CD4-positive, alpha-beta T cell treated with Interleukin-10 for 1 hour (primary cell): ENCODE measurements at regions not wholly inside any gene's neighbourhood (a gene's known extent, or its start where the extent isn't known, plus 50 kb on each side); places are given as distances from the start of the nearest gene placed in this dataset.
"Not testable (repeated sequence)": the region's sequence is repeated elsewhere in the genome, so short reads cannot be mapped to it uniquely, and the experiment has no call there.

Experiments
- DNase-seq: peaks from one replicate; pipeline ENCODE4 v3.0.0-alpha.2; 2020

DNA sequence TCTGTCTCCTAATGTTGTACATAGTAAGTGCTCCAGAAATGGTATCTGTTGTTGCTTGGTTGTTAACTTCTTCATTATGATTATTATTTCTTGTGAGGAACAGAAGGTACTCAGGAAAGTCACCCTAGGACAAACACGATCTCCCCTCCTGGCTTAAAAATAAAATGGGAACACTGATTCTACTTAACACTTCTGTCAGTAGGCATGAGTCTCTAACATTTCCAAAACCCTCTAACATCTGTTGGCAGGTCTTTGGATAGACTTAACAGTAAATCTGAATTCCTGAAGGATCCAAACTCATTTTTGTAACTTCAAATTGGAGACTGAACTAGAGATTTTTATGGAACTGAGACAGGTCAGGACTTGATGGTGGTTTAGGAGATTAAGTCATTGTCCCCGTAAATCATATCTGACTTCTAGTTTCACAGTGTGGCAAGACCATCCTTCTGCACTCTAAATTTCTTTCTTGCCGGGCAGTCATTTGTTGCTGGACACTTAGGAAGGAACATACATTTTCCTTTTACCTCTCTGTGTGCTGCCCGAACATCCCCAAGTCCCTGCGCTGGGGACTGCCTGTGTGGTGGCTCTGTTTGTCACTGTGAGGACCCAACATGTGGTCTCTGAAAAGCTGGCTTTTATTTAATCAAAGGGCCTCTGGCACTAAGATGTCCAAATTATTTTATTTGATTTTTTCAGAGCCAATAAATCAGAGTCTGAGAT is 149.9 kb downstream of the NPIPB5 start:
- no peak for DNase-seq

DNA sequence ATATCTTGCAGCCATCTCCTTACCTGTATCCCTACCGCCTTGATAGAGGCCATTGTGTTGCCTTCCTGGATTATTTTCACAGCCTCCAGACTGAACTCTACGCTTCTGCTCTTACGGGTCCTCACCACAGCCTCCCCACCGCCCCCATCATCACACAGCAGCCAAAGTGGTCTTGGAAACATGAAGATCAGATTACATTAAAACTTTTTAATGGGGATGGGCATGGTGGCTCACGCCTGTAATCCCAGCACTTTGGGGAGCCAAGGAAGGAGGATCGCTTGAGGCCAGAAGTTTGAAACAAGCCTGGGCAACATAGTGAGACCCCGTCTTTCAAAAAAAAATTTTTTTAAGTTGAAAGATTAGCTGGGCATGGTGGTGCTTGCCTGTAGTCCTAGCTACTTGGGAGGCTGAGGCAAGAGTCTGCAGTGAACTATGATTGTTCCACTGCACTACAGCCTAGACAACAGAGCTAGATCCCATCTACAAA is 150.5 kb downstream of the NPIPB5 start:
- DNase-seq: no peak

DNA sequence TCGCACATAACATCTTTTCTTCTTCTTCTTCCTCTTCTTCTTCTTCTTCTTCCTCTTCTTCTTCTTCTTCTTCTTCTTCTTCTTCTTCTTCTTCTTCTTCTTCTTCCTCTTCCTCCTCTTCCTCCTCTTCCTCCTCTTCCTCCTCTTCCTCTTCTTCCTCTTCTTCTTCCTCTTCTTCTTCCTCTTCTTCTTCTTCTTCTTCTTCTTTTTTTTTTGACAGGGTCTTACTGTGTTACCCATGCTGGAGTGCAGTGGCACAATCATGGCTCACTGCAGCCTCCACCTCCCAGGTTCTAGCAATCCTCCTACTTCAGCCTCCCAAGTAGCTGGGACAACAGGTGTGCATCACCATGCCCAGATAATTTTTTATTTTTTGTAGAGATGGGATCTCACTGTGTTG is 151.0 kb upstream of the HS3ST2 start:
- not testable (repeated sequence) for DNase-seq

DNA sequence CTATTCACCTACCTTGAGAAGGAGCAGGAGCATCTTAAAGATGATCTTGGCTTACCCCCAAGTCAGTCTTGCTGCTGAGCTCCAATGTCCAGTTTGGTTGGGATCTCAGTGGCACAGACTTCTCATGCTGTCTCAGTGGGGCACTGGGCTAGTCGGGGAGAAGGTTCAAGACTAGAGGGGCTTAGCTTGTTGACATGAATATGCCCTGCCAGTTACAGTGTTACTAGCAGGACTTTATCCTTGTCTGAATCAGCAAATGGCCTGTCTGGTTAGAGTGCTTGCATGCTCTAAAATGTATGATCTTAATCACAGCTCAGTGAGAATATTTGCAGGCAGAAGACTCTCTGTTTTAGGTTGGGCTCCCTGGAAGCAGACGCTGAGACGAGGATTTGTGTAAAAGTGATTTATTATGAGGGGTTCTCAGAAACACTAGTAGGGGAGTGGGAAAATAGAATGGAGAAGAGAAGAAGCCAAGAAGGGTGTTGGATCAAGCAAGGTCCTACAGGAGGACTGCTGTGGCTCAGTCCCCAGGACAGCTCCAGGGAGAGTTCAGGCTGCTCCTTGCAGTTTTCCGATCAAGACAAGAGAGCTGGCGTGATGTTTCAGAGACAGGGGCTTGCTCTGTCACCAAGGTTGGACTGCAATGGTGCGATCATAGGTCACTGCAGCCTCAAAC is 150.4 kb upstream of the HS3ST2 start:
- no peak for DNase-seq

DNA sequence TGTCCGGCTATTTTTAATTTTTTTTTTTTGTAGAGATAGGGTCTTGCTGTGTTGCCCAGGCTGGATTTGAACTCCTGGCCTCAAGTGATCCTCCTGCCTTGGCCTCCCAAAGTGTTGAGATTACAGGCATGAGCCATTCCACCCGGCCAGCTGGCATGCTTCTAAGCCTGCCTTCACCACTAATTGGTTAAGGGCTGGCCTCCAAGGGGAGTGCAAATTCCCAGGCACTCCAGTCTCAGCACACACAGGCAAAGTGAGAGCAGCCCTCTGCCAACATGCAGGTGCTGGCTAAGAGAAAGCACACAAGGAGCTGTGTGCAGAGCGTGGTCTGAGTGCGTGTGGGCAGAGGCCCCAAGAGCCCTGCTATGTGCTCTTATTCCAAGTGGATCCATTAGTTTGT is 149.8 kb upstream of the HS3ST2 start:
- no peak for DNase-seq

DNA sequence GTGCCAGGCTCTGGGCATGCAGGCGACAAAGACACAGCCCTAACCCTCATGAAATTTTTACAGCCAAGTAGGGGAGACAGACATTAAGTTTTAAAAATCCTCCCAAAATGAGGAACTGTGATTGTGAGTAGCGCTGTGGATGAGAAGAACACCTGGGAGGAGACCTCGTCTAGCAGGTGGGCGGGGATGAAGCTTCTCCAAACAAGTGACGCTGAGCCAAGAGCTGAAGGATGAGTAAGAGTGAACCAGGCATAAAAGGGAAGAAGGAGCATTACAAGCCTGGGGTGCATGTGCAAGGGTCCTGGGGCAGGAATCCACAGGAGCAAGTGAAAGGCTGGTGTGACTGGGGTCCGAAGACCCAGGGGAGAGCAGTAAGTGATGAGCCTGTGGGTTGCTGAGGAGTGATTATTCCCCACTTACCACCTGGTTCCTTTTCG is 149.4 kb upstream of the HS3ST2 start:
- no peak for DNase-seq

DNA sequence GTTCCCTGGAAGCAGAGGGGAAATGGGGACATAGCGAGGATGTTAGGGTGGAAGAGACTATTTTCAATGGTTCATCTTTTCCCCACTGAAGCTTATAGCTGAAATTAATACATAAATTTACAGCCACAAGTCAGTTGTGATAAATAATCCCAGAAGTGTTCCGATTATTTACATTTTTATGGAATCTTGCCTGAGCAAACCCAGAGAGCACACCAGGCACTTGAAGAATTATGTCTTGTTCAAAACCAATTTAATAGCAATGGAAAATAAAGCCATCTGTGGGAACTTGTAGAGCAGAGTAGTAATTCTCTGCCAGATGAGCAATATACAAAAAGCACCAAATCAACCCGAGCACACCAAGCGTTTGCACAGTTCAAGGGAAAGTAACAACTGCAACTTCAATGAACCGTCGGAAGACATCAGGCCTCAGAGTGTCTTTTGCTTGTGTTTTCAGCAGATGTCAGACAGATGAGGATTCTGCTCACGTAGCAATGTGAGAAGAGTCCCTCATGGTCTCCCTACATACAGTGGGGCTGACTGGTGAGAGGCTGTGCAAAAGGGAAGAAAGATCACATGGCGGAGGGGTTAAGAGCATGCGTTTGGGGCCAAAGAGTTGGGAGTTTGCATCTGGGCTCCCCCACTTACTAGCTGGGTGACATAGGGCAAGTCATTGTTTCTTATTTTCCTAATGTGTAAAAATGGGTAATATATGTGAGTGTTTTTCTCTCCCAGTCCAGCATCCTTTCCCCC is 148.7 kb upstream of the HS3ST2 start:
- DNase-seq: no peak

DNA sequence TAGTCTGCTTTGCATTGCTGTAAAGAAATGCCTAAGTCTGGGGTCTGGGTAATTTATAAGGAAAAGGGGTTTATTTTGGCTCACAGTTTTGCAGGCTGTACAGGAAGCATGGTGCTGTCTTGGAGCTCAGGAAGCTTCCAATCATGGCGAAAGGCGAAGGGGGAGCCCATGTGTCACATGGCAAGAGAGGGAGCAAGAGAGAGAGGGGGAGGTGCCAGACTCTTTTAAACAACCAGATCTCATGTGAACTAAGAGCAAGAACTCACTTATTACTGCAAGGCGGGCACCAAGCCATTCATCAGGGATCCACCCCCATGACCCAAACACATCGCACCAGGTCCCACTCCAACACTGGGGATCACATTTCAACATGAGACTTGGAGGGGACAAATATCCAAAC is 148.2 kb upstream of the HS3ST2 start:
- DNase-seq: no peak

DNA sequence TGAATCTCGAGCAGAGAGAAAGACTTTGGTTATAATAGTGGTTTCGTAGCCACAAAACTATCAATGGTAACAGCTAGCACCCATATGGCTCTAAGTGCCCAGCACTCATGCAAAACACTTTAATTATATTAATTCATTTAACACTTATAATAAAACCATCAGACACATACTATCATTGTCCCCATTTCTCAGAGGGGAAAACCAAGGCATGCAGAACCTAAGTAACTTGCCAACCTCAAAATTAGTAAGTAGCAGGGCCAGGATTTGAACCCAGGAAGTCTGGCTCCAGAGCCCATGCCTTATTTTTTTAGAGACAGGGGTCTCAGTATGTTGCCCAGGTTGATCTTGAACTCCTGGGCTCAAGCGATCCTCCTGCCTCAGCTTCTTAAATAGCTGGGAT is 145.6 kb upstream of the HS3ST2 start:
- DNase-seq: no peak

DNA sequence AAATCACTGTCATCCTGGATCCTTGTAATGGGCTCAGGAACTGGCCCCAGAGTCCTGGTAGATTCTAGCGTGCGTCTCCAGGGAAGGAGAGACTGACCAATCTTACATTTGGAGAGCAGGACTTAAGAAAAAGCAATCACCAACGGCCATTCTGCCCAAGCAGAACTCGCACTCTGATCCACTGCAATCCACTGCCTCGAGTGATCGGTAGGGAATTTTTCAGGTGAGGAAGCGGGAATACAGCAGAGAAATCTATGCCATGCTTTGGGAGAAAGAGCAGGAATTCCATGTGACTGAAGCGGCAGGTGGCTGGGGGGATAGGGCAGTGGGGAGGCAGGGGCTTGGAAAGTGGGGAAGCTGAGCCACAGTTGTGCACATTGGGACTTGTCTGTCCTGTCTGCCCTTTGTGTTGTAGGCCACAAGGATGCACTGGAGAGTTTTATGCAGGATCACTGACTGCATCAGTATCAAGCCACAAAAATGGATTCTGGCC is 143.9 kb upstream of the HS3ST2 start:
- DNase-seq: no peak

DNA sequence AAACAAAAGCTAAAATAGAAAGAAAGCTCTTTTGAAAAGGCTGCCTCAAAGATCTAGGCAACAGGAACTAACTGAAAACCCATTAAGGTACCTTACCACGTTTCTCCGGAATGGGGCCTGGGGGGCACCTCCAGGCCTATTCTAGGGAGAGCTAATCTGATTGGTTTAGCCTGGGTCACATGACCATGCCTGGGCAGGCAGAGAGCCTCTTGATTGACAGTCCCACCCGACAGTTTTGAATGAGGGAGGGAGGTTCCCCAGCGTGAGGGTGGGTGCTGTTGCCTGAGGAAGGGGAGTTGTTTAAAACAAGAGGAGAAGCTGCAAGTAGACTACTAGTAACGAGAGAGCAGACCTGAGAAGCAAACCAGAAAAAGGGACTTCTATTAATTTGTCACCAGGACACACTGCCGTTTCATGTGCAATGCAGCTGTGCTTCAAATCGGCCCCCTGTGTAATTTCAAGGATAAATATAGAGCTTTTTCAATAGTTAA is 143.4 kb upstream of the HS3ST2 start:
- peak; percentile 19 for DNase-seq

DNA sequence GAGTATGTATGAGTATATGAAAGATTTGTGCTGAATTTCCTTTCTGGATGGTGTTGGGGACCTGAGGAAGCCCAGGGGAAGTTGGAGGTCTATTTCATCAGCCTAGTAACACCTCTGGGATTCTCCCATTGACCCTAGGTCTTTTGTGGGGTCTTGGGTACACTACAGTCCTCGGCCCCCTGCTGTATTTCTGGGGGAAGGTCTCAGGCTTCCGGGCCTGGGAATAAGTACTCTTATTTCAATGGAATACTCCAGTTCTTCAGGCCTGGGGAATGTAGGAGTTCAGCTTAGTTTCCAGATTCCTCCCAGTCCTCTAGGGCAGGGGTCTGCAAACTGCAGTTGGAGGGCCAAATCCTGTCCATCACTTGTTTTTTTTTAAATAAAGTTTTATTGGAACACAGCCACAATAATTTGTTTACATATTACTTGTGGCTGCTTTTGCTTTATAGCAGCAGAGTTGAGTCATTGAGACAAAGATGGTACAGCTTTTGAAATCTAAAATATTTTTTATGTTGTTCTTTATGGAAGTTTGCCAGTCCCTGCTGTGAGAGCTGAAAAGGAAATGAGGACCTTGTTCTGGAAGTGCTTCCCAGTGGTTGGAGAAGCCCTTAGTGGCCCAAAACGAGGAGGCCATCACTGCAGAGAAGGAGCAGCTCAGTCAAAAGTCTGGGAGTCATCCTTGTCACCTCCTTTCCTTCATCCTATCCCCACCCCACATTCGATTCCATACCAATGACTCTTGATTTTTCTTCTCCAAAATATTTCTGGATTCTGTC is 142.5 kb upstream of the HS3ST2 start:
- no peak for DNase-seq

DNA sequence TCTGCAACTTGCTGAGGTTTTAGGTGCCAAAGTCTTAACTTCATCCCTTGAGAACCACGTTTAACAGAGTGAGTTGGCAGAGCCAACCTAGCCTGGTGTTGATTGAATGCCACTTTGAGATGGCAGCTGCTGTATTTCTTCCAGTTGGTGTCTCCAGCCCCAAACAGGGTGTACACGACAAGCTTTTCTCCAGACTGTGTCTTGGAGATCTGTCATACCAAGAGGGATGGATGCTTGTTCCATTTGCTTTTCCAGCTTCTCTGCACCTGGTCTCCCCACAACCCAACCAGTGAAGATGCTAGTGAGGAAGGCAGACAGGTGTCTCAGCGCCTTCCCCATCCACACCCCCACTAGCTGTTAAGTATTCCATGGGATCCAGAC is 141.1 kb upstream of the HS3ST2 start:
- DNase-seq: no peak

DNA sequence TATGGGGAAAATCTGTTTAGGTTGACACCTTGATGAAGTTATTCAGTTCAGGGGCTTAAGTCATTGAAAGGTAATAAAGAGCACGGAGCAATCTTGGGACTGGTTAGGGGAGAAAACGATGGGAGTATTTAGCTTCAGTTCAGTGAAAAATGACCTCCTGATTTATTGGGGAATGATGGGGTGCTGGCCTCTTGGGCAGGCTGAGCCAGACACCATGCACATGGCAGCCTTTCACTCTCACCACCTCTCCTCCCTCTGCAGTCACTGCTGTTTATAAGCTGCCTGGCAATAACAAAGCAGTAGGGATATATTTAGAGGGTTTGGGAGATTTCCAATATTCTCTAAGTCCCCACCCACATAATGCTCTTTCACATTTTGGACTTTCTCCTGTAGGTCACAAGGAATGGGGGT is 140.5 kb upstream of the HS3ST2 start:
- DNase-seq: no peak

DNA sequence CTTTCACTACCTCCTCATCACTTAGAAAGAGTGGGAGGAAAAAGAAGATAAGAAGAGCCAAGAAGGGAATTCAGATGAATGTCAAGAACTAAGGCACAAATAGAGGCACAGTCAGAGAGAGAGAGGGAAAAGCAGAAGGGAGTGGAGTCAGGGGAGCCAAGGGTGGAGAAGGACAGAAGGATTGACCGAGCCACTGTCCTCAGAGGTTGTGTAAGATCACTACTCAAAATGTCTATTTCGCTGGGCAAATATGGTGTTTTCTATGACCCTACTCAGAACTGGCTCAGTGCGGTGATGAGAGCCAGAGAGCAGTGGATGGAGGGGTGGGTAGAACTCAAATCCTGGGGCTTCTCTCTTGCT is 139.2 kb upstream of the HS3ST2 start:
- DNase-seq: no peak

DNA sequence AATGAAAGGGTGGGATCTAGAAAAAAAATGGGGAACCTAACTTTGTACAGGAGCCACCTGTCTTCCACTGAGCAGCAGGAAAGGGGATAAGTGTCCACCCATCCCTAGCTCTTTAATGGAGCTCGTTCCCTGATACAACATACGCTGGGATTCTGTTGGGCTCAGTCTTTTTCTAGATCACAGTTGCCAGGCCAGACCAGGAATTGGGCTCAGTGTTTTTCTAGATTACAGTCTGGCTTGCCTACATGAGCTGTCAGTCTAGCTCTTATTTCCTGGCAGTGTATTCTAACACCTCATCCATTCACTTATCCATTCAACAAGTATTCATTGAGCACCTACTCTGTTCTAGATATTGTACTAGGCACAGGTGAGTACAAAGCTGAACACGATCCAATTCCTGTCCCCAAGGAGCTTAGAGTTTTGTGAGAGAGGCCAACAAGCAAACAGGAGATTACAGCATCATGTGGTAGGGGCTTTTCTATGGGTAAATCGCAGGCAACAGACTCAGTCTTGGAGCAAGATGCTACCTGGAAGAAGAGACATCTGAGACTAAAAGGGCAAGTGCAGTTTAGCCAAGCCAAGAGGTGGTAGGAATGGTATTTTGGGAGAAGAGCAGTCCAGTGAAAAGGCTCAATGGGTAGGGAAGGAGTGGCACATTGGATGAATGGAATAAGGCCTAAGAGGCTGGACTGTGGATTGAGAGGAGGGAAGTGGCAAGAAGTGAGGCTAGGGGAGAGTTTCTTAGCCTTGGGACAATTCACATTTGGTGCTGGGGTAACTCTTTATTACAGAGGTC is 138.0 kb upstream of the HS3ST2 start:
- no peak for DNase-seq

DNA sequence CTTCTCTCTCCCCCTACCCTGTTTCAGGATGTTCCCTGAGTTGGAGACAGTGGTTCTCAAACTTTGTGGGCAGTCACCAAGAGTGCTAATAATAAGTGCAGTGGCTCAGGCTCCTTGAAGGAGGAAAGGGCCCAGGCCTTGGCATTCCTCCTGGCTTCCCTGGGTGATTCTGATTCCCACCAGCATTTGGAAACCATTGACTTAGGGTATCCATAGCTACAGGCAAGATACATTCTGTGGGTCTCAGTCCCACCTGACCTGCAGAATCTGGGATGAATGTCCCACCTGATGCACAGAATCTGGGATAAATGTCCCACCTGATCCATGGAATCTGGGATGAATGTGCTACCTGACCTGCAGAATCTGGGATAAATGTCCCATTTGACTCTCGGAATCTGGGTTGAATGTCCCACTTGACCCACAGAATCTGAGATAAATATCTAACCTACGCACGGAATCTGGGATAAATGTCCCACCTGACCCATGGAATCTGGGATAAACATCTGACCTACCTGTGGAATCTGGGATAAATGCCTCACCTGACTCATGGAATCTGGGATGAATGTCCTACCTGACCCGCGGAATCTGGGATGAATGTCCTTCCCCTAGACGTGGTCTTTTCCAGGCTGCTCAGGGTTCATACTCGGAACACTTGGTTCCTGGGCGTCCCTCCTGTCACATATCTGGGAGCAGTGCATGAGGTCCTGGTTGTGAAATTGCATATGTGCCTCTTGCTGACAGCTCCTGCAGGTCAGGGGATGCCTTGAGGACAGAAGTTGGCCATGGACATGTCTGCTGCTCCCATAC is 136.7 kb upstream of the HS3ST2 start:
- DNase-seq: no peak

DNA sequence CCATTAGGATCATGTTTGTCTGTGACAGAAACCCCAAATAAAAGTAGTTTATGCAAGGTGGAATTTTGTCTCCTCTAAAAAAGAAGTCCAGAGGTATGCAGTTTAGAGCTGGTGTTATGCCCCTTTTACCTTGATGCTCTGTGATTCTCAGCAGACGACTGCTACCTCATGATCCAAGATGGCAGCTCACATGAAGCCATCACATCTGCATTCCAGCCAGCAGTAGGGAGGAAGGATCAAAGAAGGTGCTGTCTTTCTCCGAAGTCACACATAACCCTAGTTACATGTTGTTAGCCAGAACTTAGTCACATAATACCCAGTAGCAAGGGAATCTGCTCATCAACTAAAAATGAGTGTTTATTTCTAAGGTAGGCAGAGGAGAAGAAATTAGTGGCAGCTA is 135.7 kb upstream of the HS3ST2 start:
- no peak for DNase-seq

DNA sequence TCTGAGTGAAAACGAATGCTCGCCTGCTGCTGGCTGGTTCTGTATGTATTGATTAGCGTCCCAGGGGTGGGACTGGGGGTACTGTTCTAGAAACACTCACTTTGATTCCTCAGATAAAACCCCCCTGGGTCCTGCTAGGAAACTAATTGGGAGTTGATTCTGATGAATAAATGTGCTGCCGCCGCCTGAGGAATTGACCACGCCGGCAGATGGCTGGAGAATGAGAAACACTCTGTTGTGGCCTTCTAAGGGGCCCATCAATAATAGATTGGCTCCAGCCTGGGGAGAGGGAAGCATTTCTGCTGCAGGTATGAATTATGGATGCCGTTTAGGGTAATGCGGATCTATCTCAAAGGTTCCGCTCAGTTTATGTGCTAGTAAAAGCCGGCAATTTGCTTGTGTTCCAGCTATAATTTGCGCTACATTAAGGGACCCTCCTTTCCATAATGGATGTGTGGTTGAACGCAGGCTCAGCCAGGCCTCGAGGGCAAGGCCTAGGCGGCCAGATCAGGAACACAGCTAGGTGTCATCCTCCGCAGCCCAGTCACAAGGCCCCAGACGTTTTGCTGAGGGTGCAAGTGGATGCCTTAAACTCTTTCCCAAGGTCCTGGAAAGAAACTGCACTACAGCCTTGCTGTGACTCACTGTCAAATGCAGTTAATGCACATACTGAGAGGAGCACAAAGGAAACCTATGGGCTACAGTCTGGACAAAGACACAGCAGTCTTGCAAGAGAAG is 132.2 kb upstream of the HS3ST2 start:
- DNase-seq: no peak

DNA sequence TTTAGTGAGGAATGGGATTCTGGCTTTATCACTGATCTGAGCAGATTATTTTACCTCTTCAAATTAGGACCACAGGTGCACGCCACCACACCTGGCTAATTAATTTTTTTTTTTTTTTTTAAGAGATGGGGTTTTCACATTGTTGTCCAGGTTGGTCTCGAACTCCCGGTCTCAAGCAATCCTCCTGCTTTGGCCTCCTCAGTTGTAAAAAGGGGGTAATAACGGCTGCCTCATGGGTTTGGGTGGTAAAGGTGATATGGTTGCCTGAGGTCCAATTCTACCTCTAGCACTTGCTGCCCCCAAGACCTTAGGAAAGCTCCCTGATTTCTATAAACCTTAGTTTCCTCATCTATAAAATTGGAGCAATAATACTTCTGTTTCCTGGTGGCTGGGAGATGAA is 130.7 kb upstream of the HS3ST2 start:
- no peak for DNase-seq
